ENCODE measurements at regions not wholly inside any gene's neighbourhood (a gene's known extent, or its start where the extent isn't known, plus 50 kb on each side); places are given as distances from the start of the nearest gene placed in this dataset.

GRCh38 chr5:1735320-1735970, 64.2 kb downstream of the MRPL36 start:
- TF ChIP-seq CTCF (IDR thresholded peaks at IDR 0.05; ENCODE audit: low read length) (no peak), EZH2 (optimal IDR thresholded peaks at IDR 0.05; ENCODE audit: low read depth, low read length) (no peak)
